CD14-positive monocyte (primary cell): ENCODE measurements at regions not wholly inside any gene's neighbourhood (a gene's known extent, or its start where the extent isn't known, plus 50 kb on each side); places are given as distances from the start of the nearest gene placed in this dataset.

Experiments
- DNase-seq, 3 donors: peaks; one replicate each; pipeline ENCODE4 v3.0.0-alpha.2; 2011 to 2022
- H2AFZ ChIP-seq: 2 replicates; pipeline ENCODE4 v1.6.0; 2012; ENCODE audit warnings: mild to moderate bottlenecking, low read depth, low read length, inconsistent platforms; ENCODE audit not compliant: insufficient read depth, poor library complexity, severe bottlenecking
- H3K27ac ChIP-seq, 2 donors: 1 replicate in 1 of 2; 2 replicates in 1 of 2; pipeline ENCODE4 v1.5.1; 2012 to 2013; ENCODE audit warnings: low read length in 2 of 2, control low read depth in 1 of 2, inconsistent platforms in 1 of 2, low read depth in 1 of 2, mild to moderate bottlenecking in 1 of 2
- H3K27me3 ChIP-seq, 2 donors: one replicate each; pipeline versions ENCODE4 v1.6.0 to v1.6.1; 2011 to 2013; ENCODE audit warnings: low read length in 2 of 2; ENCODE audit not compliant: control insufficient read depth in 2 of 2, insufficient read depth in 2 of 2
- H3K36me3 ChIP-seq, 2 donors: replicated peaks in 1 of 2; 1 replicate in 1 of 2; 2 replicates in 1 of 2; pipeline versions ENCODE4 v1.5.1 to v1.6.1; 2012 to 2013; ENCODE audit warnings: low read length in 2 of 2, control low read depth in 1 of 2, inconsistent platforms in 1 of 2, mild to moderate bottlenecking in 1 of 2; ENCODE audit not compliant: insufficient read depth in 2 of 2, control insufficient read depth in 1 of 2
- H3K4me1 ChIP-seq, 2 donors: 1 replicate in 1 of 2; 2 replicates in 1 of 2; pipeline versions ENCODE4 v1.5.1 to v1.6.1; 2012 to 2013; ENCODE audit warnings: low read length in 2 of 2, control low read depth in 1 of 2, inconsistent platforms in 1 of 2, mild to moderate bottlenecking in 1 of 2, moderate library complexity in 1 of 2; ENCODE audit not compliant: insufficient read depth in 2 of 2, control insufficient read depth in 1 of 2
- H3K4me2 ChIP-seq: replicated peaks from 2 replicates; pipeline ENCODE3; 2012; ENCODE audit warnings: low read length, moderate library complexity, mild to moderate bottlenecking; ENCODE audit not compliant: poor library complexity, severe bottlenecking; ENCODE audit errors: extremely low read depth
- H3K4me3 ChIP-seq, 3 experiments: fragments of 200-600 bp in 1 of 3; sonication (generic) in 1 of 3; replicated peaks in 1 of 3; 1 replicate in 2 of 3; 2 replicates in 1 of 3; pipeline ENCODE4 v1.5.1; 2011 to 2013; ENCODE audit warnings: low read length in 3 of 3, mild to moderate bottlenecking in 3 of 3, control low read depth in 2 of 3, low read depth in 2 of 3, inconsistent platforms in 1 of 3, moderate library complexity in 1 of 3
- H3K79me2 ChIP-seq: 2 replicates; pipeline ENCODE4 v1.6.0; 2012; ENCODE audit warnings: mild to moderate bottlenecking, control low read depth, inconsistent platforms, low read length, moderate library complexity; ENCODE audit not compliant: insufficient read depth
- H3K9ac ChIP-seq: 2 replicates; pipeline ENCODE4 v1.6.0; 2017; ENCODE audit warnings: low read length, mild to moderate bottlenecking; ENCODE audit not compliant: insufficient read depth, poor library complexity, severe bottlenecking
- H3K9me3 ChIP-seq, 2 donors: replicated peaks in 1 of 2; 1 replicate in 1 of 2; 2 replicates in 1 of 2; pipeline versions ENCODE4 v1.5.1 to v1.6.1; 2012 to 2013; ENCODE audit warnings: low read length in 2 of 2, control low read depth in 1 of 2; ENCODE audit not compliant: control insufficient read depth in 1 of 2, insufficient read depth in 1 of 2
- H4K20me1 ChIP-seq: 2 replicates; pipeline ENCODE4 v1.6.0; 2012; ENCODE audit warnings: mild to moderate bottlenecking, low read length, control low read depth, moderate library complexity; ENCODE audit not compliant: insufficient read depth
- H3K27ac Mint-ChIP-seq, 7 donors: one replicate each; pipeline ENCODE4 v1.8.0; 2020; ENCODE audit warnings: mild to moderate bottlenecking in 7 of 7, mixed read lengths in 7 of 7, moderate library complexity in 6 of 7, inconsistent platforms in 2 of 7
- H3K27me3 Mint-ChIP-seq, 3 donors: one replicate each; pipeline ENCODE4 v1.8.0; 2021 to 2022; ENCODE audit warnings: low read depth in 3 of 3, mild to moderate bottlenecking in 3 of 3, mixed read lengths in 3 of 3, moderate library complexity in 3 of 3, inconsistent platforms in 1 of 3
- H3K36me3 Mint-ChIP-seq, 2 donors: one replicate each; pipeline ENCODE4 v1.8.0; 2020; ENCODE audit warnings: mixed read lengths in 2 of 2, inconsistent platforms in 1 of 2, mild to moderate bottlenecking in 1 of 2
- H3K4me1 Mint-ChIP-seq: one replicate; pipeline ENCODE4 v1.8.0; 2020; ENCODE audit warnings: mild to moderate bottlenecking, mixed read lengths
- H3K4me3 Mint-ChIP-seq, 2 donors: one replicate each; pipeline ENCODE4 v1.8.0; 2020; ENCODE audit warnings: mild to moderate bottlenecking in 2 of 2, mixed read lengths in 2 of 2, moderate library complexity in 1 of 2
- H3K9me3 Mint-ChIP-seq, 7 donors: one replicate each; pipeline ENCODE4 v1.8.0; 2020 to 2022; ENCODE audit warnings: mixed read lengths in 7 of 7, mild to moderate bottlenecking in 6 of 7, moderate library complexity in 6 of 7, inconsistent platforms in 2 of 7
- CTCF ChIP-seq: fragments of 200-600 bp; IDR thresholded peaks from one replicate; pipeline ENCODE4 v1.8.0; 2022; ENCODE audit warnings: antibody characterized with exemption, mild to moderate bottlenecking
- WGBS: methylation state at CpG from one replicate; pipeline ENCODE4 v1.1.5; 2013; ENCODE audit warnings: missing lambda C conversion rate; ENCODE audit not compliant: insufficient coverage; 5-methylcytosine and 5-hydroxymethylcytosine counted together
- intact Hi-C, 2 donors: fragments of 100-400 bp; cut with micrococcal nuclease; formaldehyde crosslinking; loops; one replicate each; pipeline versions ENCODE4 v1.15.0 to v1.15.1; 2023

- H3K36me3 ChIP-seq: no peaks in the 10 kb centered on the region
- H3K36me3 Mint-ChIP-seq: no peaks in the 10 kb centered on the region
- H2AFZ ChIP-seq: no peak overlapping the region
- no peak for TF ChIP-seq CTCF
- no peak overlapping the region for H3K9ac ChIP-seq
- H3K4me1 Mint-ChIP-seq: no peaks in the 10 kb centered on the region
- no peaks in the 10 kb centered on the region for H3K79me2 ChIP-seq
- H3K9me3 Mint-ChIP-seq: peaks cover 0 to 3% (median 0%) of the 10 kb centered on the region in 7 donors
- no peak overlapping the region for H3K4me3 Mint-ChIP-seq
- no peak overlapping the region for H3K4me2 ChIP-seq
- no peaks in the 10 kb centered on the region for H3K27me3 Mint-ChIP-seq
- H3K27ac ChIP-seq: no peak overlapping the region
- DNase-seq: no peak
- H3K27me3 ChIP-seq: no peaks in the 10 kb centered on the region
- 19% methylated on average over 3 of the region's 5 CpGs for WGBS
- H3K4me3 ChIP-seq: no peak overlapping the region
- no peak overlapping the region for H3K27ac Mint-ChIP-seq
- no peaks in the 10 kb centered on the region for H3K9me3 ChIP-seq
- H3K4me1 ChIP-seq: no peaks in the 10 kb centered on the region
- no peaks in the 10 kb centered on the region for H4K20me1 ChIP-seq
- intact Hi-C loops: no loop called here
Observed at GRCh38 chr7:83289419-83289993, 126.8 kb upstream of the PCLO start.

GRCh38 chr7:83280671-83281070 lies 118.0 kb upstream of the PCLO start:
- WGBS: no CpG with 5 or more reads among the region's 2 CpGs
- H2AFZ ChIP-seq: no peak overlapping the region

More at GRCh38 chr7:83280671-83281070, 118.0 kb upstream of the PCLO start:
- H3K27ac Mint-ChIP-seq: no peak overlapping the region
- H3K4me1 ChIP-seq: no peaks in the 10 kb centered on the region
- H3K36me3 ChIP-seq: no peaks in the 10 kb centered on the region
- H3K4me3 ChIP-seq: no peak overlapping the region
- H3K27ac ChIP-seq: no peak overlapping the region
- intact Hi-C loops: no loop called here
- no peak overlapping the region for H3K9ac ChIP-seq
- H3K27me3 Mint-ChIP-seq: no peaks in the 10 kb centered on the region
- no peak overlapping the region for H3K4me3 Mint-ChIP-seq
- no peak for DNase-seq
- no peaks in the 10 kb centered on the region for H3K27me3 ChIP-seq
- no peak for TF ChIP-seq CTCF
- no peak overlapping the region for H3K4me2 ChIP-seq
- peaks cover 0 to 6% of the 10 kb centered on the region in 2 donors for H3K9me3 ChIP-seq
- no peaks in the 10 kb centered on the region for H3K4me1 Mint-ChIP-seq
- peaks cover 0 to 5% (median 1%) of the 10 kb centered on the region in 7 donors for H3K9me3 Mint-ChIP-seq
- no peaks in the 10 kb centered on the region for H3K36me3 Mint-ChIP-seq
- no peaks in the 10 kb centered on the region for H3K79me2 ChIP-seq
- H4K20me1 ChIP-seq: no peaks in the 10 kb centered on the region
